ENCODE measurements at regions not wholly inside any gene's neighbourhood (a gene's known extent, or its start where the extent isn't known, plus 50 kb on each side); places are given as distances from the start of the nearest gene placed in this dataset.

DNA sequence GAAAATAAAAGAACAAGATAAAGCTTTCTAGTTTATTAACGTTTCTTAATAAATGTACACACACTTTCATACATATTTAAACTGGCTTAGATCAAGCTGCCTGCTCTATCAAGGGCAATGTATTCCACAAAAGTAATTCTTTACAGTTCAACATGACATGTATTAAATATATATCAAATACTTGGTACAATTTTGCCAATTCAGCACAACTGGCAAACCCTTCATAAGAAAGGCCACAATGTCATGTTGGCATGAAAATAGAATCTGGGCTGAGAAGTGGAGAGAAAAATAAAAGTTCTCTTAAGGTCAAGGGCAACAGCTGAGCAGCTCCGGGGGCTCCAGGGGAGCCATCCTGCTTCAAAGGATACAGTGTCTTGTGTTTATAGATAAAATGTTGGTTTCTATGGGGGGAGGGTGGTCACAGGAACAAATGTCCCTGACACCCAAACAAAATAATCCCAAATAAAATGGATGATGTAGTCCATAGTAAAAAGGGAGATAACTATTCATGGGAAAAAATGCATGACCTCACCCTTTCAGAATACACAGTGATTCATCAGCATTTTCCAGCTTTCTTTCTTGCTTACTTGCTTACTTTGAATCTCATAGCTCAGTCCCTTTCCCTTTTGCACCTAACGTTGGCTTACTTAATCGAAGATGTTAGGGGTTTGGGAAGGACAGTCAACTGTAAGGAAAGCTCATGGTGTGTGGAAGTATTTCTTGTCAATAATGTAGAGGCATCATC, 494.9 kb downstream of the NYAP2 start:
- Mint-ChIP-seq H3K4me1 (no peaks in the 10 kb centered on the region), H3K4me3 (no peak overlapping the region), H3K27me3 (peaks cover 15% of the 10 kb centered on the region), H3K27ac (no peak overlapping the region), H3K36me3 (ENCODE audit: low read depth) (no peaks in the 10 kb centered on the region)
- no peak for DNase-seq
- no peak for ATAC-seq
- no peaks in the 10 kb centered on the region for H3K9me3 ChIP-seq (ENCODE audit: control insufficient read depth, low read length, poor library complexity, severe bottlenecking)

DNA sequence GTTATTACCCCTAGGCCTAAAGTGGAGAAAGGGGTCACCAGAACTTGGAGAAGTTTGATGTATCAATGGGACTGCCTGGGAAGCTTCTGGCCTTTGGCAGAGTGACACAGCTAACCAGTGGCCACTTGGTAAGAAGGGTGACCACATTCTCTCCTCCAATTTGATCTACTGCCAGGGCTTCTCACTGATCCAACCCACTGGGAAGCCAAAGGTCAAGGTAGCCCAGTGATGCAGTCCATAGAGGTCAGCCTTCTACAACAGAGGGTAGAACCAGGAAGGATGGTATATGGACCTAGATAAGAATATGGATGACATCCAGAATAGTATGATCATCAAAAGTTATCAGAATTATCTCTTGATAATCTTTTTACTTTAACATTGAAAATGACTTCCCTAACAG, 493.6 kb downstream of the NYAP2 start:
- ATAC-seq (no peak), DNase-seq (no peak)
- H3K27me3 Mint-ChIP-seq: peaks cover 15% of the 10 kb centered on the region
- no peaks in the 10 kb centered on the region for H3K4me1 Mint-ChIP-seq
- H3K9me3 ChIP-seq (ENCODE audit: control insufficient read depth, low read length, poor library complexity, severe bottlenecking): no peaks in the 10 kb centered on the region
- H3K4me3 Mint-ChIP-seq: no peak overlapping the region
- H3K27ac Mint-ChIP-seq: no peak overlapping the region
- no peaks in the 10 kb centered on the region for H3K36me3 Mint-ChIP-seq (ENCODE audit: low read depth)

DNA sequence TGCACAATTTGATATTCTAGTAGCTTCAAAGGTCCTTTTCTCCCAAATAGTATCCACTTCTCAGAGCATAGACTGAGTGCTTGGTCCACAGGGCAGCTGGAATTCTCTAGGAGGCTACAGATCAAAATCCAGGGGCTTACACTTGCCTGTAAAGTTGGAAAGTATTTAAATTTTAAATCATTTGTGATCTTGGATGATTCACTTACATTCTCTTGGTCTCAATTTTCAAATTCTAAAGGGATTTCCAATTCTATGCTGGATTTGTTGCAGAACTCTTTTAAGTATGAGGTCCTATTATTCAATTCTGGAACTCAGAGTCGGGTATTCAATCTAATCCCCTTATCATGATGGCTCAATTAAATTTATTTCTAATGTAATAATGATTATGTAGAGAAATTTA, 492.3 kb downstream of the NYAP2 start:
- DNase-seq (no peak), ATAC-seq (no peak)
- H3K9me3 ChIP-seq (ENCODE audit: control insufficient read depth, low read length, poor library complexity, severe bottlenecking): no peaks in the 10 kb centered on the region
- H3K4me1 Mint-ChIP-seq: no peaks in the 10 kb centered on the region
- no peak overlapping the region for H3K4me3 Mint-ChIP-seq
- no peak overlapping the region for H3K27ac Mint-ChIP-seq
- peaks cover 24% of the 10 kb centered on the region for H3K27me3 Mint-ChIP-seq
- H3K36me3 Mint-ChIP-seq (ENCODE audit: low read depth): no peaks in the 10 kb centered on the region

DNA sequence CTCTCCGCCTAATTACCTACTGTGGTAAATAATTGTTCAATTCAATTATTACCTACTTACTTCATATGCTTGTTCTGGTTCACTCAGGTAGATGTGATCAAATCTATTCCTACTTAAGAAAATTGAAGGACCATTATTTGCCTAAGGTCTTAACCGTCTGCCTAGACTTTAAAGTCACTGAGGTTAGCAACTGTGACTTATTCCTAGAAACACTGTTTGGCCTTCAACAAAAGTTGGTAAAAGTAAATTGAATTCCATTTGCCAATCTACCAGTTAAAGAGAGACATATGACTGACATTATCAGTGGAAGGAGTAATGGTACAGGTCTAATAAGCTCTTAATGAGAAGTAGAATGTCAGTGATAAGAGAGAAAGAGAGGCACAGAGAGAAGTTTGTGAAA, 491.5 kb downstream of the NYAP2 start:
- Mint-ChIP-seq H3K27me3 (peaks cover 31% of the 10 kb centered on the region), H3K36me3 (ENCODE audit: low read depth) (no peaks in the 10 kb centered on the region), H3K4me3 (no peak overlapping the region), H3K4me1 (no peaks in the 10 kb centered on the region), H3K27ac (no peak overlapping the region)
- no peak for DNase-seq
- ATAC-seq: no peak
- H3K9me3 ChIP-seq (ENCODE audit: control insufficient read depth, low read length, poor library complexity, severe bottlenecking): no peaks in the 10 kb centered on the region

DNA sequence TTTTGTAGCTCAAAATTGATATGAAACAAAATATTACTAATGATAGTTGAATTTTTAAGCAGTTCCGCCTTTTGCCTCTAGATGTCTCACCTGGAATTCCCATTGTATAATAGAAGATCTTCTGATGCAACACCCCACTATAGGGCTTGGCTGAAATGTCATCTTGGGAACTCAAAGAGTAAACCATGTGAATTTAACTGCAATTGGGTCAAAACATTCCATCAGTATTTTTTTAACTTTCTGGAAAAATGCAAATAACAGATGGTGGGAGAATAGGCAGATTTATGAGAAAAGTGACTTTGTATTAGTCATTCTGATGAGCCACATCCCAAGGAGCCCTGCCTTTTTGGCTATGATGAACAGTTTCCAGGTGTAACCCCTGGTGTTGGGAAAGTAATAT, 489.9 kb downstream of the NYAP2 start:
- no peaks in the 10 kb centered on the region for H3K4me1 Mint-ChIP-seq
- no peak overlapping the region for H3K4me3 Mint-ChIP-seq
- ATAC-seq (no peak), DNase-seq (no peak)
- peaks cover 28% of the 10 kb centered on the region for H3K27me3 Mint-ChIP-seq
- no peaks in the 10 kb centered on the region for H3K36me3 Mint-ChIP-seq (ENCODE audit: low read depth)
- no peak overlapping the region for H3K27ac Mint-ChIP-seq
- H3K9me3 ChIP-seq (ENCODE audit: control insufficient read depth, low read length, poor library complexity, severe bottlenecking): no peaks in the 10 kb centered on the region

DNA sequence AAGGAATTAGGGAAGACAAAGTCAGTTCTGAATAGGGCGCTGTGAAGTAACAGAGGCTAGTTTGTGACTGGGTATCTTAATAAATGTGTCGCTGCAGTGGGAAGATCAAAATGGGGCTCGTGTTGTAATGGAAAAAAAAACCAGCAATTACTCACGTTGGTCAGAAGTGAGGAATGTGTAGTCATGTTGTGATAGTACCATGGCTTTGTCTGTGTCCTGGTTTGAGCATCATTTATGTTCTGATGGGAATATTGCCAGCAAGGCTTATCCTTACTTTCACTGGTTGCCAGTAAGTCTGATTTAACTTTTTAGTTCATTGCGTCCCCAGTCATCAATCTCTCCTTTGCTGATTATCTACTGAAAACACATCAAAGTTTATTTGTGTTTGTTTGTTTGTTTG, 467.6 kb downstream of the NYAP2 start:
- Mint-ChIP-seq H3K27me3 (no peaks in the 10 kb centered on the region), H3K27ac (no peak overlapping the region), H3K4me1 (no peaks in the 10 kb centered on the region), H3K36me3 (ENCODE audit: low read depth) (no peaks in the 10 kb centered on the region), H3K4me3 (no peak overlapping the region)
- ATAC-seq (no peak), DNase-seq (no peak)
- H3K9me3 ChIP-seq (ENCODE audit: control insufficient read depth, low read length, poor library complexity, severe bottlenecking): no peaks in the 10 kb centered on the region

DNA sequence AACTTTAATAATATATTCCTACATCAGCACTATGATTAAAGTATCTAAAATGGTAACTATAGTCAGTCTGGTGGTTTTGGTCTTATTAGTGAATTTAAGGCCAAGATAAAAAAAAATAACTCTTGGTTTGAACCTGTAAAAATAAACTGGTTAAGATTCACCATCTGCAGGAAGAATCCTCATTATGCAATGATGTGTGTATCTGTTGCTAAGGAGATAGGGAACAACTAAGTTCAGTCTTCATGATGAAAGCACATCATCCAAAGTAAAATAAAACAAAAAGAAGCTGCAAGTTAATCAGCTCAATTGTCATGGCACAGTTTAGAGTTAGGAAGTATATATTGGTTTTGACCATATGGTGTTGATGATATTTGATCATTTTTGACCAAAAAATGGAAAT, 466.0 kb downstream of the NYAP2 start:
- Mint-ChIP-seq H3K36me3 (ENCODE audit: low read depth) (no peaks in the 10 kb centered on the region), H3K27ac (no peak overlapping the region), H3K4me3 (no peak overlapping the region), H3K4me1 (no peaks in the 10 kb centered on the region), H3K27me3 (no peaks in the 10 kb centered on the region)
- DNase-seq (no peak), ATAC-seq (no peak)
- H3K9me3 ChIP-seq (ENCODE audit: control insufficient read depth, low read length, poor library complexity, severe bottlenecking): no peaks in the 10 kb centered on the region

DNA sequence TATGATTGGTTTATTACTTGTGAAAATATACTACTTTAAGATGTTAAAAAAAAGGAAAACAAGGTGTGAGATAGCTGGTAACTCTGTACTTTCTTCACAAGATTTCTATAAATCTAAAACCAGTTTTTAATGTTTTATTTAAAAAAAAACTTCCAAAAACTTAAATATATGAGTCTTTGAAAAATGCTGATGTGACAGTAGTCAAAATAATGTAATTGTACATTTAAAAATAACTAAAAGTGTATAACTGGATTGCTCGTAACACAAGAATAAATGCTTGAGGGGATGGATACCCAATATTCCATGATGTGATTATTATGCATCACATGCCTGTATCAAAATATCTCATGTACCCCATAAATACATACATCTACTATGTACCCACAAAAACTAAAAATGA, 464.9 kb downstream of the NYAP2 start:
- H3K27me3 Mint-ChIP-seq: no peaks in the 10 kb centered on the region
- no peaks in the 10 kb centered on the region for H3K36me3 Mint-ChIP-seq (ENCODE audit: low read depth)
- ATAC-seq (no peak), DNase-seq (no peak)
- no peaks in the 10 kb centered on the region for H3K9me3 ChIP-seq (ENCODE audit: control insufficient read depth, low read length, poor library complexity, severe bottlenecking)
- no peak overlapping the region for H3K27ac Mint-ChIP-seq
- H3K4me1 Mint-ChIP-seq: no peaks in the 10 kb centered on the region
- no peak overlapping the region for H3K4me3 Mint-ChIP-seq

DNA sequence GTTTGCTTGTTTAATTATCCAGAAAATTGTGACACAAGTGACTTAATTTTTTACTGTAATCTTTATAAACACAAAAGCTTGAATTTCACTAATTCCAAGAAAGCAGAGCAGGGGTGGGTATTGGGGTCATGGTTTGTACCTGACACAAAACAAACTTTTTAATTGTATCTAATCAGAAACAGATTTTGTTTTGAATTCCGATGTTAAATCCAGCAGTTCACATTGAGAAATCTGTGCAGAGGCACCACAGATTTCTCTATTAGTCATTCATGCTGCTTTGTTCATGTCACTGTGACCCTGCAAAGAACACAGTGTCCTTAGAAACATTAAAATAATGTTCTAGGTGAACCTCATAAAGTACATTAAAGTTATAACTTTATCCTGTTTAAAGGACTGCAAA, 443.4 kb downstream of the NYAP2 start:
- no peaks in the 10 kb centered on the region for H3K27me3 Mint-ChIP-seq
- ATAC-seq (no peak), DNase-seq (no peak)

DNA sequence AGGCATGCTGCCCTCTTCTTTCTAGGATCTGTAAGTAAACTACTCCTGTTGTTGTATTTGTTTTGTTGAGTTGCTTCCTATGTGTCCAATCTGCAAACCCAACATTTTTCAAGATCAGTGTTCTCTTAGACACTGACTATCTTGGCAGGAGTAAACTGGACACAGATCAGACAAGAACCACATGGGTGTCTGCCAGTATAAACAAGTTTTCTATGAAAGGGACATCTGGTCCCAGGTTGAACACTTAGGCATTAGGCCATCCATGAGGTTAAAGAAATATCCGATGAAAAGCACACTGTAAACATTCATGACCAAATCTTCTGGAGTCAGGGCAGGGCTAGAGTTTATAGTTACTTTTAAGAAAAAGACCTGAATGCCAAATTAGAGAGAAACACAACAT, 441.8 kb downstream of the NYAP2 start:
- no peak for DNase-seq
- H3K4me3 Mint-ChIP-seq: no peak overlapping the region
- H3K27ac Mint-ChIP-seq: no peak overlapping the region
- peaks cover 3% of the 10 kb centered on the region for H3K27me3 Mint-ChIP-seq
- H3K36me3 Mint-ChIP-seq (ENCODE audit: low read depth): no peaks in the 10 kb centered on the region
- H3K9me3 ChIP-seq (ENCODE audit: control insufficient read depth, low read length, poor library complexity, severe bottlenecking): no peaks in the 10 kb centered on the region
- ATAC-seq: no peak
- no peaks in the 10 kb centered on the region for H3K4me1 Mint-ChIP-seq

More for the DNA sequence above, 443.4 kb downstream of the NYAP2 start:
- H3K4me1 Mint-ChIP-seq: no peaks in the 10 kb centered on the region
- no peaks in the 10 kb centered on the region for H3K9me3 ChIP-seq (ENCODE audit: control insufficient read depth, low read length, poor library complexity, severe bottlenecking)
- H3K27ac Mint-ChIP-seq: no peak overlapping the region
- no peaks in the 10 kb centered on the region for H3K36me3 Mint-ChIP-seq (ENCODE audit: low read depth)
- H3K4me3 Mint-ChIP-seq: no peak overlapping the region

DNA sequence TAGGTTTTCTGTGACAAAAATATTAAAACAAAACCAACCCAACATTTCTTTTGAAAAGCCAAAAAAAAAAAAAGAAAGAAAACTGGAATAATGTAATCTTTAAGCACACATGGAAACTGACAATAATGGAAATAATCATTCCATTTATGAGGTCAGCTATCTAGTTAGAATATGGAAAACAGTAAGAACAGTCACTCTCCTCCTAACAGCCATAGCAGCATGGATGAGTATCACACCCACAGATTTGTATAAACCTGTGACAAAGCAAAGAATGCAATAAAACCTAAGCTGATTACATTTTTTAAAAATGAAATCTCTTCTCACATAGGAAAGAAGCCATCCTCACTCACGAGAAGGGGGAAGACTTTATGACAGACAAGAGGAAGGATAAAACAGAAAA, 437.8 kb downstream of the NYAP2 start:
- Mint-ChIP-seq H3K4me1 (no peaks in the 10 kb centered on the region), H3K27me3 (peaks cover 9% of the 10 kb centered on the region), H3K27ac (no peak overlapping the region), H3K36me3 (ENCODE audit: low read depth) (no peaks in the 10 kb centered on the region), H3K4me3 (no peak overlapping the region)
- ATAC-seq (no peak), DNase-seq (no peak)
- no peaks in the 10 kb centered on the region for H3K9me3 ChIP-seq (ENCODE audit: control insufficient read depth, low read length, poor library complexity, severe bottlenecking)

DNA sequence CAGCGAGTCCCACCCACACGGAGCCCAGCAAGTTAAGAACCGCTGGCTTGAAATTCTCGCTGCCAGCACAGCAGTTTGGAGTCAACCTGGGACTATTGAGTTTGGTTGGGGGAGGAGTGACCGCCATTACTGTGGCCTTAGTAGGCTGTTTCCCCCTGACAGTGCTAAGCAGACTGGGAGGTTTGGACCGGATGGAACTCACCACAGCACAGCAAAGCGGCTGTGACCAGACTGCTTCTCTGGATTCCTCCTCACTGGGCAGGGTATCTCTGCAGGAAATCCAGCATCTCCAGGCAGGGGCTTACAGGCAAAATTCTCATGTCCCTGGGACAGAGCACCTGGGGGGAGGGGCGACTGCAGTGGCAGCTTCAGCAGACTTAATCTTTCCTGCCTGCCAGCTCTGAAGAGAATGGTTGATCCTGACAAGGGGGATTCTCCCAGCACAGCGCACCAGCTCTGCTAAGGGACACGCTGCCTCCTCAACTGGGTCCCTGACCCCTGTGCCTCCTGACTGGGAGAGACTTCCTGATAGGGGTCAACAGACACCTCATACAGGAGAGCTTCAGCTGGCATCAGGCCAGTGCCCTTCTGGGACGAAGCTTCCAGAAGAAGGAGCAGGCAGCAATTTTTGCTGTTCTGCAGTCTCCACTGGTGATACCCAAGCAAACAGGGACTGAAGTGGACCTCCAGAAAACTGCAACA, 425.4 kb downstream of the NYAP2 start:
- DNase-seq (no peak), ATAC-seq (no peak)
- H3K9me3 ChIP-seq (ENCODE audit: control insufficient read depth, low read length, poor library complexity, severe bottlenecking): no peaks in the 10 kb centered on the region
- Mint-ChIP-seq H3K36me3 (ENCODE audit: low read depth) (no peaks in the 10 kb centered on the region), H3K4me1 (no peaks in the 10 kb centered on the region), H3K27me3 (no peaks in the 10 kb centered on the region), H3K27ac (no peak overlapping the region), H3K4me3 (no peak overlapping the region)

DNA sequence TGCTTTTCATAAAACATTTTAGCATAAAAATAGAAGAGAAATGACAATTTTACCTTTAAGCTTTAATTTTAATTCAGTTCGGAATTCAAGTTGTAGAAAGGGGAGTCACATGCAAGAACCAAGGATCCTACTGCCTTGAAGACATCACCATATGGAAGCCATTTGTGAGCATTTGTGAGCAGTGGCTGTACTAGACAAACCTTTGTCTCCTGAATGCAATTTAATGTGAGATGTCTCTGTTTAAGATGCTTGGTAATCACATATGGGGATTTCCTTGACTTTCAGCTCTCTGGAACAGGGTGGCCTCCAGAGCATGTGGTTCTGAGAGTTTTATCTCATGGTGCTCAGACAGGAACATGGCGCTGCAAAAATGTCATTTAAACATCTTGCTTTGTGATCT, 421.8 kb downstream of the NYAP2 start:
- peaks cover 5% of the 10 kb centered on the region for H3K27me3 Mint-ChIP-seq
- no peak overlapping the region for H3K27ac Mint-ChIP-seq
- no peak for ATAC-seq
- no peak for DNase-seq
- no peaks in the 10 kb centered on the region for H3K9me3 ChIP-seq (ENCODE audit: control insufficient read depth, low read length, poor library complexity, severe bottlenecking)
- no peaks in the 10 kb centered on the region for H3K4me1 Mint-ChIP-seq
- H3K4me3 Mint-ChIP-seq: no peak overlapping the region
- H3K36me3 Mint-ChIP-seq (ENCODE audit: low read depth): no peaks in the 10 kb centered on the region

DNA sequence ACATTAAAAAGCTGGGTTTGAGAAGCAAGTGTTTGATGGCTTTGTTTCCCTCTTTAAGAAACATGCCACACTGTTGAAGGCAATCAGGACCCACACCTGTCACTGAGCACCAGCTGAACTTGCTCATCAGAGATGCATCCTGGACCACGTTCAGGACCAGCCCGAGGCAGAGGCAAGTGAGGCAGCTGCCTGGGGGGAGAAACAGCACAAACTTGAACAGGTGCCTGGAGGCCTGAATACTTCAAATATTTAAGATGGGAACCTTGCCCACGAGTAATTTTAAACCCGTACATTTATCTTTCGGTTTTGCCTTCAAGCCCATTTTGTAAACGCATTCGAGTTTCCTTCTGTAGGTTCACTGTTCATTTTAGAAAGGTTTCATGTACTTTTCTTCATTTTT, 421.3 kb downstream of the NYAP2 start:
- Mint-ChIP-seq H3K27me3 (peaks cover 5% of the 10 kb centered on the region), H3K36me3 (ENCODE audit: low read depth) (no peaks in the 10 kb centered on the region), H3K4me3 (no peak overlapping the region), H3K4me1 (no peaks in the 10 kb centered on the region), H3K27ac (no peak overlapping the region)
- H3K9me3 ChIP-seq (ENCODE audit: control insufficient read depth, low read length, poor library complexity, severe bottlenecking): no peaks in the 10 kb centered on the region
- DNase-seq: no peak
- no peak for ATAC-seq
